ENCODE measurements at regions not wholly inside any gene's neighbourhood (a gene's known extent, or its start where the extent isn't known, plus 50 kb on each side); places are given as distances from the start of the nearest gene placed in this dataset.

DNA sequence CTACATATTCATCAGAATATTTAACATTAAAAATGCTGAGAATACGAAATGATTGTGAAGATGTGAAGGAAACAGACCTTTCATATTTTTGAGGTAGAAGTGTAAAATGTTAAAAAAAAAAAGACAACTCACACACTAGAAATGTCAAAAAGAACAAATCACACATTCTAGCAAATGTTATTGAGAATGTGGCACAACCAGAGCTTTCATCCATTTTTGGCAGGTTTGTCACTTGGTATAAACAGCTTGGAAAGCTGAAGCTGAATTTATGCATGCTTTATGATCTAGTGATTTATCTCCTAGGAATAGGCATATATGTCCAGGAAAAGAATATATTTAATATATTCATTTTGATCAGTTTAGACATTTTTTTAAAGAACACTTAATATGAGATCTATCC, 784.9 kb upstream of the GHITM start:
- TF ChIP-seq, protein P1, sequence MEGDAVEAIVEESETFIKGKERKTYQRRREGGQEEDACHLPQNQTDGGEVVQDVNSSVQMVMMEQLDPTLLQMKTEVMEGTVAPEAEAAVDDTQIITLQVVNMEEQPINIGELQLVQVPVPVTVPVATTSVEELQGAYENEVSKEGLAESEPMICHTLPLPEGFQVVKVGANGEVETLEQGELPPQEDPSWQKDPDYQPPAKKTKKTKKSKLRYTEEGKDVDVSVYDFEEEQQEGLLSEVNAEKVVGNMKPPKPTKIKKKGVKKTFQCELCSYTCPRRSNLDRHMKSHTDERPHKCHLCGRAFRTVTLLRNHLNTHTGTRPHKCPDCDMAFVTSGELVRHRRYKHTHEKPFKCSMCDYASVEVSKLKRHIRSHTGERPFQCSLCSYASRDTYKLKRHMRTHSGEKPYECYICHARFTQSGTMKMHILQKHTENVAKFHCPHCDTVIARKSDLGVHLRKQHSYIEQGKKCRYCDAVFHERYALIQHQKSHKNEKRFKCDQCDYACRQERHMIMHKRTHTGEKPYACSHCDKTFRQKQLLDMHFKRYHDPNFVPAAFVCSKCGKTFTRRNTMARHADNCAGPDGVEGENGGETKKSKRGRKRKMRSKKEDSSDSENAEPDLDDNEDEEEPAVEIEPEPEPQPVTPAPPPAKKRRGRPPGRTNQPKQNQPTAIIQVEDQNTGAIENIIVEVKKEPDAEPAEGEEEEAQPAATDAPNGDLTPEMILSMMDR (IDR thresholded peaks at IDR 0.05), result no peak

DNA sequence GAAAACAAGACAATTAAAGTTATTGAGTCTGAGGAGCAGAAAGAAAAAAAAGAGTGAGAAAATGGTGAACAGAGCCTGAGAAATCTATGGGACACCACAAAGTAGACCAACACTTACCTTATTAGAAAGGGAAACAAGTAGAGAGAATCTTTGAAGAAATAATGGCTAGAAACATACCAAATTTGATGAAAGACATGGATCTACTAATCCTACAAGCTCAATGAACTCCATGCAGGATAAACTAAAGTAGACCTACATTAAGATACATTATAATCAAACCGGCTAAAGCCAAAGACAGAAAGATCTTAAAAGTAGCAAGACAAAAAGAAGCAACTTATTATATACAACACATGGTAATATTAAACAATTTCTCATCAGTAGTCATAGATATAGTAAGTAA, 782.3 kb upstream of the GHITM start:
- TF ChIP-seq, protein P1 (IDR thresholded peaks at IDR 0.05), result no peak

DNA sequence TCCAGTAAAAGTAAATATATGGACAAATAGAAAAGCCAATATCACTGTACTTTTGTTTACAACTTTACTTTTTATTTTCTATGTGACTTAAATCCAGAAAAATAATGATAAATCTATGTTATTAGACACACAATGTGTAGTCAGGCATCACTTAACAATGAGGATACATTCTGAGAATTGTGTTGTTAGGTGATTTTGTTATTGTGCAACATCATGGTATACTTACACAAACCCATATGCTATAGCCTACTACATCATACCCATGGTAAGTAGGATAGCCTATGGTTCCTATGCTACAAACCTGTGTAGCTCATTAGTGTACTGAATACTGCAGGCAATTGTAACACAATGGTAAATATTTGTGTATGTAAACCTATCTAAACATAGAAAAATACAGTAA, 781.7 kb upstream of the GHITM start:
- TF ChIP-seq, protein P1 (IDR thresholded peaks at IDR 0.05), result no peak

DNA sequence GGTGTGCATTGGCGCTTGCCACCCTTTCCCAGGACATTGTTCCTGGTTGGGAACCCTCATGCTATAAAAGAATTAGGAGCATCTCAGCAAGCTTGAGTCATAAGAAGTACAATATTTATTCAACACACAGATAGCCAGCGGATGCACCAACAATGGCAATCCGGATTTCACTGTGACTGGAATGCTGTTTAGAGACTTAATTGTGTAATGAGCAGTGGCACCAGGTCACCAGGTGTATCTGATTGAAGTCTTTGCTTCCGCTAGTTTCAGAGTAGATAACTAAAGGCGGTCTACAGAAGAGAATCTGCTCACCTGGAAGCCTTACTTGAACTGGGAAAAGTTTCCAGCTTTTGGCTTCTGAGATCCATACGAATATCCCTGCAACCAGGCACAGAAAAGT, 772.3 kb upstream of the GHITM start:
- TF ChIP-seq, protein P1 (IDR thresholded peaks at IDR 0.05), result no peak

DNA sequence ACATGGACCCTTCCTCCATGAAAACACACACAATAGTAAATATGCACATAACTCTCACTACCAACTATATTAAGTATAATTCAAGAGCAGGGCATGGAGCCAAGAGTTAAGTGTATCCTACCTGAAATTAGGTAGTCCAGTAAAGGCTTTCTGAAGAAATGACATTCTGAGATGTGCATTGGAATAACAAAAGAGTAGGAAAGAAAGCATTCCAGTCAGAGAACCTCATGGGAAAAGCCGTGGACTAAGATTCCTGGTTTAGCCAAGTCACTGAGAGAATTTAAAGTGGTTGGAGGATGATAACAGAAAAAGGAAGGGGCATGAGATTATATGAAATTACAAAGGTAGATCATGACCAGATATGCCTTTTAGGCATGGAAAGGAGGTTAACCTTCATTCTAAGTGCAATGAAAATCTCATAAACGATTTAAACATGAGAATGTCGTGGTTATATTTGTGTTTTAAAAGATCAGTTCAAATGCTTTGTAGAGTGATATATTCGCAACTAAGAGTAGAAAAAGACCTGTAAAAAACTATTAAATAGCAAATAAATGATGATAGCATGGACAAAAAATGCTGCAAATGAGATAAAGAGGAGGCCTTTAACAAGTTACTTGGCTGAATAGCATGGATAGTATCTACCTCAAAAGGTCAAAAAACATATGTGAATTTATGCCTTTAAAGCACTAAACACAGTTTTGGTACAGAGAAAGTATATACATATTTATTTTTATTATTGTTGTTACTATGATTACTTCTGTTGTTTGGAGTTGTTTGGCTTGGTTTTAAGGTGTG, 767.4 kb upstream of the GHITM start:
- TF ChIP-seq, protein P1 (IDR thresholded peaks at IDR 0.05), result no peak

DNA sequence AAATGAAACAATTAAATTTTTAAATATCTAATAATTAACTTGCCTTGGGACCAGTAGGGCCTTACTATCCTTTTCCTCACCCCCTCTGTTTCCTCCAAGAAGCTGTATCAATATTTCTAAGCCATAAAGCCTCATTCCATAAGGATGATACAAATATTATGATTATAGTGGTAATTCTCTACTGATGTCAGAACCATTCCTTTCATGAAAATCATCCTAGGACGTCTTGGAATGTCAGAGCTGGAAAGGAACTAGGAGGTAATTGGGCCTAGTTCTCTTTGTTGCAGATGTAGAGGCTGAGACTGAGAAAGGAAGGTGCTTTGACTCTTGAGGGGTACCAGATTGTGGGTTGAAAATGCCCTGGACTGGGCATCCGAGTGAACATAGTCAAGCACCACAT, 766.7 kb upstream of the GHITM start:
- TF ChIP-seq, protein P1 (IDR thresholded peaks at IDR 0.05), result no peak

DNA sequence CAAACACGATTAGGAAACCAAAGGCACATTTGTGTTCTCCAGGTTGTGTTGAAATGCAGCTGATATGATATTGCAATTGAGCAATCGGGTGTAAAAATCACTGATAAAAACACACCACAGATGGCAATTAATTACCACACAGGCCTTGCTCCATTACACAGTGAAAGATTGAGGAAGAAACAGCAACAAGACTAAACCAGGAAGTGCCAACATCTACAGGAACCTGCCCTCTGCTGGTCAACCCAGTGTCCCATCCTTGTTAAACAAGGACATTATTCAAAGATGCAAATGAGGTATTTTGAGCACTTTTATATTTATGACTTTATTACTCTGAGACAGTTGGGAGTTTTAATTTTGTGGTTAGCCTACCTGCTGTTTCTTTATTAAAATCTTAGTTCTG, 765.6 kb upstream of the GHITM start:
- TF ChIP-seq, protein P1 (IDR thresholded peaks at IDR 0.05), result peak; percentile 70

DNA sequence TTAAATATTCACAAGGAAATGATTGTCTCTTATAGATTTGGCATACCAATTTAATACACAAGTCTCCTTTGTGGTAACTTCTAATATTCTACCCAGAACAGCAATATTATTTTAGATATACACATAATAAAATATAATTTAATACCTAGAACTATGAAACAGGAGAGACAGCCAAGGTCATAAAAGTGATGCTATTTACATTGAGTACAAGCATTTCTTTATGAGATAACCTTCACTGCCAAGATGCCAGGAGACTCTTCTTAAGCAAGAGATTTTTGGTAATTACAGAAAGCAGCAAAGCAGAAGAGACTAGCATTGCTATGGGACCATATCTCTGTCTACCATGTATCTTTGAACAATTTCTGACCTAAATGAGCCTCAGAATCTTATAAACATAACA, 764.6 kb upstream of the GHITM start:
- TF ChIP-seq, protein P1 (IDR thresholded peaks at IDR 0.05), result no peak
